SK-N-SH (cell line): ENCODE measurements at regions not wholly inside any gene's neighbourhood (a gene's known extent, or its start where the extent isn't known, plus 50 kb on each side); places are given as distances from the start of the nearest gene placed in this dataset.

Experiments
- CTCF ChIA-PET: fragments of 300-600, 350-600 bp; formaldehyde crosslinking; extraction: SDS; loops from one replicate; lab custom pipeline; 2021; lab: Yijun Ruan, JAX
- POLR2A ChIA-PET: fragments of 350-600 bp; sonication (Branson Sonifier 250); formaldehyde crosslinking; extraction: SDS; loops from one replicate; lab custom pipeline; 2020; ENCODE audit warnings: antibody characterized with exemption, inconsistent platforms; lab: Yijun Ruan, JAX
- DNase-seq: peaks from one replicate; pipeline ENCODE4 v3.0.0; 2012
- H2AFZ ChIP-seq: fragments of 200-600 bp; sonication (generic); 2 replicates; pipeline ENCODE4 v1.8.1; 2016; ENCODE audit warnings: antibody characterized with exemption, mild to moderate bottlenecking, low read depth
- H3F3A ChIP-seq: fragments of 200-600 bp; sonication (generic); replicated peaks from 2 replicates; pipeline ENCODE3; 2016; ENCODE audit warnings: antibody characterized with exemption, mild to moderate bottlenecking; ENCODE audit not compliant: insufficient read depth
- H3K27ac ChIP-seq, 2 experiments: fragments of 200-500 bp in 1 of 2; fragments of 200-600 bp in 1 of 2; sonication (Bioruptor generic) in 1 of 2; sonication (generic), shearing (Covaris generic) in 1 of 2; 2 replicates each; pipeline versions ENCODE4 v1.5.1 to v1.6.1; 2014 to 2016; ENCODE audit warnings: low read depth in 2 of 2, inconsistent platforms in 1 of 2, low read length in 1 of 2, mild to moderate bottlenecking in 1 of 2, mixed read lengths in 1 of 2
- H3K27me3 ChIP-seq: fragments of 200-600 bp; sonication (generic), shearing (Covaris generic); 2 replicates; pipeline ENCODE4 v1.6.1; 2016; ENCODE audit warnings: mixed run types; ENCODE audit not compliant: insufficient read depth
- H3K36me3 ChIP-seq, 2 experiments: fragments of 200-500 bp in 1 of 2; fragments of 200-600 bp in 1 of 2; sonication (Bioruptor generic) in 1 of 2; sonication (generic) in 1 of 2; replicated peaks in 1 of 2; 2 replicates each; pipeline versions ENCODE3 to v1.5.1; 2014 to 2016; ENCODE audit warnings: low read length in 1 of 2, mild to moderate bottlenecking in 1 of 2; ENCODE audit not compliant: insufficient read depth in 2 of 2, control insufficient read depth in 1 of 2
- H3K4me1 ChIP-seq, 2 experiments: fragments of 200-500 bp in 1 of 2; fragments of 200-600 bp in 1 of 2; sonication (Bioruptor generic) in 1 of 2; sonication (generic), shearing (Covaris generic) in 1 of 2; 2 replicates each; pipeline versions ENCODE4 v1.5.1 to v1.6.1; 2014 to 2016; ENCODE audit warnings: low read depth in 1 of 2, low read length in 1 of 2, mixed run types in 1 of 2; ENCODE audit not compliant: insufficient read depth in 2 of 2, control insufficient read depth in 1 of 2
- H3K4me2 ChIP-seq: fragments of 200-600 bp; sonication (generic), shearing (Covaris generic); 2 replicates; pipeline ENCODE4 v1.6.1; 2017; ENCODE audit warnings: mixed run types
- H3K4me3 ChIP-seq, 2 experiments: fragments of 200-500 bp in 1 of 2; fragments of 200-600 bp in 1 of 2; sonication (Bioruptor generic) in 1 of 2; sonication (generic), shearing (Covaris generic) in 1 of 2; 2 replicates each; pipeline versions ENCODE4 v1.5.1 to v1.8.1; 2014 to 2016; ENCODE audit warnings: low read depth in 2 of 2, inconsistent platforms in 1 of 2, low read length in 1 of 2, mild to moderate bottlenecking in 1 of 2, mixed read lengths in 1 of 2, moderate library complexity in 1 of 2
- H3K79me2 ChIP-seq: fragments of 200-600 bp; sonication (generic); 2 replicates; pipeline ENCODE4 v1.8.1; 2017; ENCODE audit warnings: mild to moderate bottlenecking; ENCODE audit not compliant: insufficient read depth
- H3K9ac ChIP-seq: fragments of 200-600 bp; sonication (generic); 2 replicates; pipeline ENCODE4 v1.6.1; 2017; ENCODE audit warnings: mixed run types
- H3K9me2 ChIP-seq: fragments of 200-600 bp; sonication (generic); 2 replicates; pipeline ENCODE4 v1.6.1; 2017; ENCODE audit warnings: mixed run types
- H3K9me3 ChIP-seq: fragments of 200-600 bp; sonication (generic); 2 replicates; pipeline ENCODE4 v1.6.1; 2017; ENCODE audit warnings: mixed run types, mild to moderate bottlenecking, moderate library complexity
- H4K20me1 ChIP-seq: fragments of 200-600 bp; sonication (generic); 2 replicates; pipeline ENCODE4 v1.6.1; 2017; ENCODE audit warnings: mild to moderate bottlenecking, mixed run types; ENCODE audit not compliant: insufficient read depth
- CHD2 ChIP-seq: fragments of 150-350 bp; IDR thresholded peaks from 2 replicates; pipeline ENCODE4 v1.6.1; 2018; ENCODE audit warnings: low read length; ENCODE audit not compliant: partially characterized antibody
- CTCF ChIP-seq: fragments of 200-600 bp; sonication (generic); IDR thresholded peaks from 2 replicates; pipeline ENCODE4 v1.6.1; 2017; ENCODE audit warnings: antibody characterized with exemption, mild to moderate bottlenecking, moderate library complexity
- EP300 ChIP-seq, 2 experiments: IDR thresholded peaks; 2 replicates each; pipeline versions ENCODE4 v1.4.0 to v1.6.1; 2012; ENCODE audit warnings: borderline replicate concordance in 1 of 2, low read depth in 1 of 2, low read length in 1 of 2
- FOSL2 ChIP-seq: IDR thresholded peaks from 2 replicates; pipeline ENCODE4 v1.4.0; 2012; ENCODE audit warnings: low read depth, mild to moderate bottlenecking, moderate library complexity, borderline replicate concordance
- FOXM1 ChIP-seq: IDR thresholded peaks from 2 replicates; pipeline ENCODE4 v1.4.0; 2012; ENCODE audit warnings: low read depth, mild to moderate bottlenecking
- MXI1 ChIP-seq: IDR thresholded peaks from 2 replicates; pipeline ENCODE4 v1.6.1; 2012; ENCODE audit warnings: mild to moderate bottlenecking, low read depth, low read length, improper control_type of control experiment
- NFIC ChIP-seq: IDR thresholded peaks from 2 replicates; pipeline ENCODE4 v1.4.0; 2012; ENCODE audit warnings: borderline replicate concordance
- RCOR1 ChIP-seq: fragments of 150-350 bp; IDR thresholded peaks from 2 replicates; pipeline ENCODE4 v1.6.1; 2017; ENCODE audit warnings: antibody characterized with exemption, low read length
- REST ChIP-seq: IDR thresholded peaks from 2 replicates; pipeline ENCODE4 v1.6.1; 2012; ENCODE audit warnings: mild to moderate bottlenecking, low read depth, low read length, moderate library complexity
- RFX5 ChIP-seq: IDR thresholded peaks from 2 replicates; pipeline ENCODE4 v1.6.1; 2012; ENCODE audit warnings: mild to moderate bottlenecking, improper control_type of control experiment, low read length
- RXRA ChIP-seq: IDR thresholded peaks from 2 replicates; pipeline ENCODE4 v1.4.0; 2012; ENCODE audit warnings: low read depth, mild to moderate bottlenecking, borderline replicate concordance
- YY1 ChIP-seq: IDR thresholded peaks from 2 replicates; pipeline ENCODE4 v1.4.0; 2012; ENCODE audit warnings: low read depth, mild to moderate bottlenecking
- WGBS: methylation state at CpG from one replicate; pipeline ENCODE4 v1.1.6; 2017; ENCODE audit warnings: low lambda C conversion rate; 5-methylcytosine and 5-hydroxymethylcytosine counted together
- TF ChIP-seq, protein P1 (sequence below): IDR thresholded peaks from 2 replicates; pipeline ENCODE4 v1.4.0; 2012; ENCODE audit warnings: low read depth, borderline replicate concordance
- TF ChIP-seq, protein P2 (sequence below): fragments of 150-350 bp; IDR thresholded peaks from 2 replicates; pipeline ENCODE4 v1.6.1; 2017; ENCODE audit warnings: antibody characterized with exemption, low read length, low read depth, borderline replicate concordance

GRCh38 chr2:4916094-4916493 is 776.1 kb upstream of the SOX11 start:
- no peak overlapping the region for H3K4me3 ChIP-seq
- no peaks in the 10 kb centered on the region for H3K79me2 ChIP-seq
- no peaks in the 10 kb centered on the region for H3K9me3 ChIP-seq
- DNase-seq = no peak
- no peaks in the 10 kb centered on the region for H3K9me2 ChIP-seq
- no peak overlapping the region for H2AFZ ChIP-seq
- CTCF ChIA-PET = no interaction called here
- H3K4me1 ChIP-seq = no peaks in the 10 kb centered on the region
- H3K9ac ChIP-seq = no peak overlapping the region
- TF ChIP-seq FOSL2 (no peak), CHD2 (no peak), REST (no peak), MXI1 (no peak), RFX5 (no peak), EP300 (IDR thresholded peaks at IDR 0.05; ENCODE audit: borderline replicate concordance in 1 of 2, low read depth in 1 of 2, low read length in 1 of 2) (no peak), RXRA (no peak), CTCF (no peak), YY1 (no peak), RCOR1 (no peak), FOXM1 (no peak), NFIC (no peak)
- TF ChIP-seq, protein P1, sequence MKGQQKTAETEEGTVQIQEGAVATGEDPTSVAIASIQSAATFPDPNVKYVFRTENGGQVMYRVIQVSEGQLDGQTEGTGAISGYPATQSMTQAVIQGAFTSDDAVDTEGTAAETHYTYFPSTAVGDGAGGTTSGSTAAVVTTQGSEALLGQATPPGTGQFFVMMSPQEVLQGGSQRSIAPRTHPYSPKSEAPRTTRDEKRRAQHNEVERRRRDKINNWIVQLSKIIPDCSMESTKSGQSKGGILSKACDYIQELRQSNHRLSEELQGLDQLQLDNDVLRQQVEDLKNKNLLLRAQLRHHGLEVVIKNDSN = no peak
- TF ChIP-seq, protein P2, sequence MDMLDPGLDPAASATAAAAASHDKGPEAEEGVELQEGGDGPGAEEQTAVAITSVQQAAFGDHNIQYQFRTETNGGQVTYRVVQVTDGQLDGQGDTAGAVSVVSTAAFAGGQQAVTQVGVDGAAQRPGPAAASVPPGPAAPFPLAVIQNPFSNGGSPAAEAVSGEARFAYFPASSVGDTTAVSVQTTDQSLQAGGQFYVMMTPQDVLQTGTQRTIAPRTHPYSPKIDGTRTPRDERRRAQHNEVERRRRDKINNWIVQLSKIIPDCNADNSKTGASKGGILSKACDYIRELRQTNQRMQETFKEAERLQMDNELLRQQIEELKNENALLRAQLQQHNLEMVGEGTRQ = no peak
- POLR2A ChIA-PET = no interaction called here
- no peaks in the 10 kb centered on the region for H3F3A ChIP-seq
- no peaks in the 10 kb centered on the region for H4K20me1 ChIP-seq
- H3K27me3 ChIP-seq = no peaks in the 10 kb centered on the region
- no peak overlapping the region for H3K4me2 ChIP-seq
- H3K36me3 ChIP-seq = no peaks in the 10 kb centered on the region
- H3K27ac ChIP-seq = no peak overlapping the region
- WGBS = 29% methylated on average over 2 of the region's 2 CpGs
